Activated CD8-positive, alpha-beta memory T cell treated with anti-CD3 and anti-CD28 coated beads, Interleukin-2, amount 50 U/mL, for 24 hours (primary cell): ENCODE measurements at regions not wholly inside any gene's neighbourhood (a gene's known extent, or its start where the extent isn't known, plus 50 kb on each side); places are given as distances from the start of the nearest gene placed in this dataset.

Source experiments
- DNase-seq: peaks from one replicate; pipeline ENCODE4 v3.0.0-alpha.2; 2020; ENCODE audit errors: extremely low read depth

DNA sequence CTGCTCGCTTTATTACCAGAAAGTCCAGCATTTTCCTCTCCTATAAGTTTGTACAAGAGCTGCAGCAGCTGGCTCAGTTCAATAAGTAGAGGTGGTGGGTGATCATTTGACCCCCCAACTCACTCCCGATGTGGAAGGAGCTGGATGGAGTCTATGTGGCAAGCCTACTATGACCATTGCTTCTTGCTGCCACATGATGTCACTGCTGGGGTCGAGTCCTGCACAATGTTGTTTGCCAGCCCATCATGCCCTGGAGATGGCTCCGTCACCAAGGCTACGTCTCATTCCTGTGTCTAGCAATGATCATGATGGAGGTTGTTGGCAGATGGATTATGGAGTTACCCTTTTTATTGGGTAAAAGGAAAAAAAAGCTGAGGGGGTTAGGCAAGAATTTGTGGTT lies 266.3 kb downstream of the PSAT1 start:
- no peak for DNase-seq

DNA sequence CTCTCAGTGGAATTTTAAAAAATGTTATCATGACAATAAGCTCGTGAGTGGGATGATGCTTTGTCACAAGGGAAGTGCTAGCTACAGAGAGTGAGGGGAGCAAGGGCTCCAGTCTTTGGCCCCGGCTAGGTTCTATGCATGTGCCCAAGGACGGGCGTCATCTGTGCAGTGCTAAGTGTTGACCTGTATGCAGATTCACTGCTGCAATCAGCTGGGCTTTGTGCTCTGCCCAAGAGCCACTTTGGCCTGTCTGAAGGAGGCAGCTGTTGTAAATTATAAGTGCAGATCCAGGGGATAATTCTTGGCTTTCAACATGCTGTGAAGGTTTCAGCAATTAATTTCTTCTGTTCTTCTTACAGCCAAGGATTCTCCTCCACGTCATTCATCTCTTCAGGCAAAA lies 268.6 kb downstream of the PSAT1 start:
- DNase-seq: no peak

- DNase-seq: no peak
These were observed 269.6 kb downstream of the PSAT1 start for GRCh38 chr9:78566521-78566920.

DNA sequence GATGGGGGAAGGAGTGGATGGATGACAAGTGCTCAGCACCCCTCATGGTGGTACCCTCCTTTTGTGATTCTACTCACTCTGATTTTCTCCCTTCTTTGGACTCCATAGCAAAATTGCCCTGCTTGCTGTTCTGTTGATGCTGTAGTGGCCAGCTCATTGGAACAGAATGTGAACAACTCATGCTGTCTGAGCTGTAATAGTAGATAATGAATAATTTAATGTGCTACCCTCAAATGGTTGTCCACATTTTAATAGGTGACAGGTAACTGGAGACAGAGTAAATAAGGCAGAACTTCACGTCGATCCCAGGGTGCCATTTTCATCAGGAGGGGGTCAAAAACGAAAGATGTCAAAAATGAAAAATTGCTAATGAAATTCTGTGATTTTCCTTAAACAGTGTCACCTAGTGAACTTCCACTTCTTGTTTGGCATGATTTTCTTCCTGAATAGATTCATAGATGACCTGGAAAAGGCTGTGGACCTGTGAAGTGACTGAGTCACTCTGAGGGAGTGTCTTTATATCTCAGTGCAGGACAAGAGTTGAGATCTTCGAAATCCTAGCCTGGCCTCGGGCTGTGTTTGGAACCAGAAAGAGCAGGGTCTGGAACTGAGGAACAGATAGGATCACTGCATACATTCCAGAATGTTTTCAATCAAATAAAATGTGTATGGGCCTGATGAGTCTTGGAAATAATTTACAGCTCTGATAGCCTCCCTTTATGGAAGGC lies 270.2 kb downstream of the PSAT1 start:
- DNase-seq: no peak

DNA sequence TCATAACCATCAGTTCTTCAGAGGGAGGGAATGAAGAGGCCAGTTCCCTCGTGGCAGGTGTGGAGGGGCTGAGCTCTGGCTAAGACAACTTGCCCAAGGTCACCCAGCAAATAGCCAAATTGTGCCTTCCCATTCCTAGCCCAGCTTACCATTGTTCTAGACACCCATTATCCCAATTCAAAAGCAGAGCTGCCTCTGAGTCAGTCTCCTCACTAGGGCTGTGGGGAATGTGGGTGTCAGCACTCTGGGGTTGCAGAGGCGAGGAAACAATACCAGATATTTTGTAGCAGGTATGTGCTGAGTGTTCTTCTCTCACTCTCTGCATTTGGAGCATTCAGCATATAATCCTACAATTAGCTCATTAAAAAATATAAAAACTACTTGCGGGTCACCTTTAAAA lies 270.8 kb downstream of the PSAT1 start:
- DNase-seq: no peak

DNA sequence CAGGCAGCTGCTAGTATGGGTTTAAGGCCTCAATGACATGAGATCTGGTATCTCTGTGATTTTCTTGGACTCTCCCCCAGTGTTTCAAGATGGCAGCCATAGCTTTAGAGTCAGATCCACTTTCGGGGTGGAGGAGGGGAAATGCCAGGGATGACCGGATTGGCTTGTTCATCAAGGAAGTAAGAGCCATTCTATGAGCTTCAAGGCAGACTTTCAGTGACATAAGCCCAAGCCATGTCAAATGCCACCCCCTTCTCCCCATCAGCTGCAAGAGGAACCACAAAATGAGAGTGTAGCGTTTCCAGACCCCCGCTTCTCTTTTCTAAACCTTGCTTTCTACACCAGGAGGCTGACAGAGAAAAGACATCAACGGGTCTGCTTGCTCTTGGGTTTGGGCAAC lies 271.8 kb downstream of the PSAT1 start:
- DNase-seq: no peak

DNA sequence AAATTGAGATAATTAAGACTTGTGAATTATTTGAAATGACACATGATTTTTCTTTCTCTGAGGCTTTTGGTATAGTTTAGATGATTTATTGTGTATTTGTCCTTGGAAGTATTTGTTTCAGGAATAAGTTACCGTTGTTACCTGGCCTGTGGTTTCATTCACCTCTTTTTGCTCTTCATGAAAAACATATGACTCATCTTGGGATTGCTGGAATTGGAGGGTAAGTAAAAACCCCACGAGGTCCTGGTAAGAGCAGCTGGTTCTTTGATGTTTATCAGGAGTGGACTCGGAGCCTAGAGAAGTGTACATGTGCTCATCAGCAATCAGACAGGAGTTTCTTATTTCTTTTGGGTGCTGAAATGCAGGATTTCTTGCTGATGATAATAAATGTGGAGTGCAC lies 275.3 kb downstream of the PSAT1 start:
- no peak for DNase-seq

GRCh38 chr9:78573205-78573604 lies 276.3 kb downstream of the PSAT1 start:
- DNase-seq: no peak

DNA sequence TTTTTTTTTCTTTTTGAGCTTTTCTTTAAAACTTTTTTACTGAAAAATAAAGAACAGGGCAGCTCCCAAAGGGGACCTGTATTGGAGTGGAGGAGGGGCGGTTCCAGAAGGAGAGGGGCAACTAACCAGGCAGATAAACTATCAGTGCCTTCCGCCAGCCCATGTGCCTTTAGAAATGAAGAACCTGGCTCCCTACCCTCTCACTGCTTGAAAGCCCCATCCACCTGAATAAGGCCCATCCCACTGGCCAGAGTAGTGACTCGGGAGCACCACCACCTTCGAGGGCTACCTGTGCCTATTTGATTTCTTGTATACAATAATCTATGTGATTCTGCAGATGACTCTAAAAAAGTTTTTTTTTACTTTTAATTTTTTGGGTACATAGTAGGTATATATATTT lies 276.7 kb downstream of the PSAT1 start:
- DNase-seq: no peak

DNA sequence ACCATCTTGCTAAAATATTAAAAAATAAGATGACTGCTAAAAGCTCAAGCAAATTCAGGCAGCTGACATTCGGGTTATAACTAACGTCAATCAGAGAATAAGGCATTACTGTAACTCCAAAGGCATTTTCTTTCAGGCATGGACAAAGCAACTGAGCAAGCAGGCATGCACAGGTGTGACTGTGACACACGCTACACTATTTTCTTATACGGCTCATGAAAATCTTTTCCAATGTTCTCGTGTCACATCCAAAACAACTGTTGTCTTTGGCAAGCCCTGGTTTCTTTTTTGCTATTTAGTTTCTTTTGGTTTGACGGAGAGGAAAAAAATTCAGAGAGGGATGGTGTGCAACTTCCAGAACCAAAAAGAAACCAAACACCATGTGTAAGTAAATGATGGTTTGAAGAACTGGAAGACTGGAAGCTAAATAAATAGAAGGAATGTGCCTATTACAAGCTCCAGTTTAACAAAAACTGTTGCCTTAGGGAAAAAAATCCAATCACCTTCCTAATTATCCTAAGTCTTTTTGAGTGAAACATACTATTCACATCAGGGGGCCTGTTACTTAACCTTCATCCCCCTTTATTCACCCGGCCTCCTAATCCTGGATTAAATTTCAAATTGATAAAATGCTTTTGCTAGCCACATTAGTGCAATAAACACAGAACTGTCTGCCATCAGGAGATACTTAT lies 277.6 kb downstream of the PSAT1 start:
- no peak for DNase-seq

DNA sequence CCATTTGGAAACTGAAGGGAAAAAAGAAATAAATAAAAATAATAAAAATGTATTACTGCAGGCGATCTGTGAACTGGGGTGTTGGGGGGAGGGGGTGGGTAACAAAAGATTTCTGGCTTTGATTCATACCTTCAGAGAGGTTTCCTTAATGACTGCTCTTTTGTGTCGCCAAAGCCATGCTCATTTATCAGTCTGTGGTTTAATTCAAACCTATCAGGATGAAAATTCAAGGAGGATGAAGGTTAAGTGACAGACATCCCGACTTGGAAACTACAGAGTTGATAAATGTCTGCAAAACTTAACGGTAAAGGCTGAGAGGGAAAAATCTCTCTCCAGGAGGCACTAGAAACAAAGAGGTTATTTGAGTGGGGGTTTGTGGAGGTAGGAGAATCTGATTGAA lies 278.2 kb downstream of the PSAT1 start:
- no peak for DNase-seq

GRCh38 chr9:78575771-78576170 lies 278.8 kb downstream of the PSAT1 start:
- DNase-seq: no peak

- DNase-seq: no peak
These were observed 280.4 kb downstream of the PSAT1 start for GRCh38 chr9:78577156-78577906.

GRCh38 chr9:78578072-78578471 lies 281.1 kb downstream of the PSAT1 start:
- no peak for DNase-seq

DNA sequence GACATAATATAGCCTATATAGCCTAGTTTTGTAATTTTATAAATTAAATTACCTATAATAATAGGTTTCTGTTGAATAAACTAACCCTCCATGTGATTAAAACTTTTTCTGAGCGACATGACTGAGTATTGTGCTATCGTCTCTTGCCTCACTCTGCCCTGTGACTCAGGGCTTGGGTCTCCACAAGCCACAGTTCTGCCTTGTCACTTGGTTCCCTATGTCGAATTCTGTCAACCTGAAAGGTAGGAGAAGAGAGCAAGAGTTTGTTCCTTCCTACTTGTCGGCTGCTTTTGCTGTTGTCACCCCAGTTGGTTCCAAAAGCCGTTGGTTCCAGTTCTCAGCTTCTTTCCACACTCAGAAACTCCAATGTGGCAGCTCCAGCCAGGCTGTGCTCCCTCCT lies 285.9 kb downstream of the PSAT1 start:
- no peak for DNase-seq

GRCh38 chr9:78584589-78584988 lies 287.7 kb downstream of the PSAT1 start:
- no peak for DNase-seq

GRCh38 chr9:78585909-78586308 lies 289.0 kb downstream of the PSAT1 start:
- no peak for DNase-seq

GRCh38 chr9:78590068-78590467 lies 293.1 kb downstream of the PSAT1 start:
- DNase-seq: no peak

DNA sequence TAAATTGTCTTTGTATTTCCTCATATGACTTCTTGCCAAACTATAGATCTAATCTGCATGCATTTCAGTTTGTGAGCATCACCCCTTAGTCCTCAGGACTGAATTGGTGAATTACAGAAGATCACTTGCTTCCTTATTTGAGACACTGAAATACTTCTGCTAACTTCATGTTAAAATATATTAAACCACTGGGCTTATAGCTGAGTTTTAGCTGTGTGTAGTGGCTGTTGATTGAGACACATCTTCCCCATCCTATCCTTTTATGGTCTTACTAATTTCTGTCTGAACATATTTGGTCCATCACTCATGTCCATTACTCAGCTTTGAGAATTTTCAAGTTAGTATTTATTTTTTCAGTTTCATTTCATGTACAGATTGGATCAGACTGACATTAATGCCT lies 295.9 kb downstream of the PSAT1 start:
- no peak for DNase-seq

DNA sequence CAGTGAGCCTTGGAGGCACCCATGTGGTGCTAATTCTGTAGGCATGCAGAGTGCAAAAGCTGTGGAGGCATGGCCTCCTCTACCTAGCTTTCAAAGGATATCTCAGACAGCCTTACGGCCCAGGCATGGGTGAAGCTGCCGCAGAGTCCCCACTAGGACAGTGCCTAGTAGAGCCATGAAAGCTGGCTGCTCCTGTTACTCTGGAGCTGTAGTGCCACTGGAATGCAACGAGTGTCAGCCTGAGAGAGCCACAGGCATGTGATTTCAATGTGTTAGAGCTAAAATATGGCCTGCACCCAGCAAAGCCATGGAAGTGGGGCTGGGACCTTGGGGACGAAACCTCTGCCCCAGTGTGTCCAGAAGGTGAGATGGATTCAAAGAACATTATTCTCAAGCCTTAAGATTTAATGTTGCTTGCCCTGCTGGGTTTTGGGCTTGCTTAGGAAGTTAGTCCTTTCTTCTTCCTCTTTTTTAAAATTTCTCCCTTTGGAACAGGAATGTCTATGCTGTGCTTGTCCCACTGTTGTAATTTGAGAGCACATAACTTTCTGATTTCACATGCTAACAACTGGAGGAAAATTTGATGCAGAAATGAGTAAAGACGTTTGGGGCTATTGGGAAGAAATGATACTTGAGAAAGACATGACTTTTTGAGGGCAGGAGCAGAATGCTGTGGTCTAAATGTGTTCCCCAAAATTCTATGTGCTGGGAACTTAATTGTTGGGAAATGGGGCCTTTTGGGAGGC lies 298.4 kb downstream of the PSAT1 start:
- DNase-seq: no peak

- DNase-seq: no peak
These were observed 299.4 kb downstream of the PSAT1 start for GRCh38 chr9:78596346-78596745.

DNA sequence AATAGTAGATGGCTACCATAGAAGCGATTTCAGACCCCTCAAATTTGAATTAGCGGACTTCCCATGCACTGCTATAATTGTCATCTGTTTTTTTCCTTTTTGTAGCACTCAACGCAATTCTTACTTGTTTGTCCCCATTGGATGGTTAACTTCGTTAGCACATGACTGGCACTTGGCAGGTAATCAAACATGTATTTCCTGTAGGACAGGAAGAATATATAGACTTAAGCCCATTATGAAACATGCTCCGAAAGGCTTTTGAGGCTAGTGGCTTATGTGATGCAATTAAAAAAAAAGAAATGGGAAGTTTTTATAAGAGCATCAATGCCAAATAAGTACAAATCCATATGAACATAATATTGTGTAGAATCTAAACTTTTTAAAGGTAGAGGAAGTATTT lies 301.2 kb downstream of the PSAT1 start:
- no peak for DNase-seq
